Loucy (cell line): ENCODE measurements at regions not wholly inside any gene's neighbourhood (a gene's known extent, or its start where the extent isn't known, plus 50 kb on each side); places are given as distances from the start of the nearest gene placed in this dataset.

ENCODE experiments used
- H2AFZ ChIP-seq: fragments of 200-600 bp; sonication (generic); 2 replicates; pipeline ENCODE4 v1.6.0; 2016; ENCODE audit warnings: antibody characterized with exemption, mild to moderate bottlenecking, low read length, moderate library complexity
- H3F3A ChIP-seq: fragments of 200-600 bp; 2 replicates; pipeline ENCODE4 v1.6.0; 2016; ENCODE audit warnings: antibody characterized with exemption, low read depth, mild to moderate bottlenecking
- H3K27me3 ChIP-seq: fragments of 200-600 bp; sonication (generic); 2 replicates; pipeline ENCODE4 v1.6.1; 2014; ENCODE audit warnings: low read length, mild to moderate bottlenecking; ENCODE audit not compliant: insufficient read depth, poor library complexity, severe bottlenecking
- H3K36me3 ChIP-seq: fragments of 200-600 bp; sonication (generic); 2 replicates; pipeline ENCODE4 v1.6.1; 2016; ENCODE audit warnings: low read length; ENCODE audit not compliant: insufficient read depth
- H3K4me1 ChIP-seq: fragments of 200-600 bp; sonication (generic); 2 replicates; pipeline ENCODE4 v1.5.1; 2014; ENCODE audit warnings: low read length, mild to moderate bottlenecking; ENCODE audit not compliant: insufficient read depth, poor library complexity, severe bottlenecking
- H3K4me2 ChIP-seq: fragments of 200-600 bp; sonication (generic); 2 replicates; pipeline ENCODE4 v1.6.0; 2014; ENCODE audit warnings: antibody characterized with exemption, low read length, low read depth, mild to moderate bottlenecking; ENCODE audit not compliant: poor library complexity, severe bottlenecking
- H3K4me3 ChIP-seq: fragments of 200-600 bp; sonication (generic); 2 replicates; pipeline ENCODE4 v1.5.1; 2014; ENCODE audit warnings: low read length, mild to moderate bottlenecking, mixed read lengths; ENCODE audit not compliant: poor library complexity, severe bottlenecking
- H3K79me2 ChIP-seq: fragments of 200-600 bp; sonication (generic); 2 replicates; pipeline ENCODE4 v1.6.1; 2014; ENCODE audit warnings: low read length; ENCODE audit not compliant: insufficient read depth
- H3K9ac ChIP-seq: fragments of 200-600 bp; sonication (generic); 2 replicates; pipeline ENCODE4 v1.6.0; 2014; ENCODE audit warnings: mild to moderate bottlenecking, low read depth, low read length, moderate library complexity; ENCODE audit not compliant: poor library complexity, severe bottlenecking
- H3K9me2 ChIP-seq: fragments of 200-600 bp; sonication (generic); replicated peaks from 2 replicates; pipeline ENCODE4 v1.6.1; 2016; ENCODE audit warnings: low read depth, low read length, mixed read lengths
- H3K9me3 ChIP-seq: fragments of 200-600 bp; sonication (generic); 2 replicates; pipeline ENCODE4 v1.6.1; 2014; ENCODE audit warnings: mild to moderate bottlenecking, antibody characterized with exemption, low read length, low read depth; ENCODE audit not compliant: insufficient read depth
- H4K20me1 ChIP-seq: fragments of 200-600 bp; sonication (generic); 2 replicates; pipeline ENCODE4 v1.6.0; 2014; ENCODE audit warnings: antibody characterized with exemption, low read length, mild to moderate bottlenecking; ENCODE audit not compliant: insufficient read depth, poor library complexity, severe bottlenecking
- CTCF ChIP-seq: fragments of 200-600 bp; sonication (generic); conservative IDR thresholded peaks from 2 replicates; pipeline ENCODE4 v1.5.1; 2014; ENCODE audit warnings: mild to moderate bottlenecking, antibody characterized with exemption, low read length
- EZH2phosphoT487 ChIP-seq: fragments of 200-600 bp; IDR thresholded peaks from 2 replicates; pipeline ENCODE4 v1.6.1; 2018; ENCODE audit warnings: antibody characterized with exemption, mild to moderate bottlenecking, moderate library complexity, borderline replicate concordance

GRCh38 chr1:37176269-37176668 is 142.0 kb upstream of the GRIK3 start:
- TF ChIP-seq CTCF, result no peak
- no peak for TF ChIP-seq EZH2phosphoT487
- H3F3A ChIP-seq, result no peaks in the 10 kb centered on the region
- H3K9me2 ChIP-seq, result no peaks in the 10 kb centered on the region
- no peaks in the 10 kb centered on the region for H3K27me3 ChIP-seq
- no peaks in the 10 kb centered on the region for H3K36me3 ChIP-seq
- H3K79me2 ChIP-seq, result no peaks in the 10 kb centered on the region
- no peaks in the 10 kb centered on the region for H3K4me1 ChIP-seq
- no peak overlapping the region for H3K9ac ChIP-seq
- no peak overlapping the region for H2AFZ ChIP-seq
- H3K4me2 ChIP-seq, result no peak overlapping the region
- H4K20me1 ChIP-seq, result no peaks in the 10 kb centered on the region
- H3K9me3 ChIP-seq, result no peaks in the 10 kb centered on the region
- no peak overlapping the region for H3K4me3 ChIP-seq

GRCh38 chr1:37177230-37177864 is 143.0 kb upstream of the GRIK3 start:
- no peaks in the 10 kb centered on the region for H3K27me3 ChIP-seq
- H2AFZ ChIP-seq, result no peak overlapping the region
- H3K9ac ChIP-seq, result no peak overlapping the region
- H3K36me3 ChIP-seq, result no peaks in the 10 kb centered on the region
- H3K9me2 ChIP-seq, result no peaks in the 10 kb centered on the region
- no peaks in the 10 kb centered on the region for H3F3A ChIP-seq
- H3K4me2 ChIP-seq, result no peak overlapping the region
- no peaks in the 10 kb centered on the region for H3K9me3 ChIP-seq
- TF ChIP-seq EZH2phosphoT487 (no peak), CTCF (peak; percentile 62)
- H3K4me3 ChIP-seq, result no peak overlapping the region
- H4K20me1 ChIP-seq, result no peaks in the 10 kb centered on the region
- H3K4me1 ChIP-seq, result no peaks in the 10 kb centered on the region
- H3K79me2 ChIP-seq, result no peaks in the 10 kb centered on the region

GRCh38 chr1:37181425-37181824 is 147.1 kb upstream of the GRIK3 start:
- Histone ChIP-seq H3K9ac (no peak overlapping the region), H3K79me2 (no peaks in the 10 kb centered on the region), H3K4me1 (no peaks in the 10 kb centered on the region), H3F3A (no peaks in the 10 kb centered on the region), H3K9me2 (no peaks in the 10 kb centered on the region), H3K4me3 (no peak overlapping the region), H4K20me1 (no peaks in the 10 kb centered on the region), H2AFZ (no peak overlapping the region), H3K27me3 (no peaks in the 10 kb centered on the region), H3K36me3 (no peaks in the 10 kb centered on the region), H3K4me2 (no peak overlapping the region), H3K9me3 (no peaks in the 10 kb centered on the region)
- TF ChIP-seq CTCF (no peak), EZH2phosphoT487 (no peak)
